ENCODE measurements at regions not wholly inside any gene's neighbourhood (a gene's known extent, or its start where the extent isn't known, plus 50 kb on each side); places are given as distances from the start of the nearest gene placed in this dataset.
"Not testable (repeated sequence)": the region's sequence is repeated elsewhere in the genome, so short reads cannot be mapped to it uniquely, and the experiment has no call there.

- Histone ChIP-seq H3K9ac (ENCODE audit: low read depth in 1 of 3, low read length in 3 of 3) (no peak overlapping the region), H3K9me3 (ENCODE audit: control insufficient read depth in 3 of 3, low read length in 3 of 3) (no peaks in the 10 kb centered on the region), H3K4me3 (ENCODE audit: low read length in 3 of 3) (no peak overlapping the region), H3K27me3 (ENCODE audit: control insufficient read depth in 3 of 3, insufficient read depth in 3 of 3, low read length in 3 of 3) (no peaks in the 10 kb centered on the region), H3K4me1 (ENCODE audit: control insufficient read depth in 3 of 3, insufficient read depth in 3 of 3, low read length in 3 of 3) (peaks cover 0 to 14% (median 0%) of the 10 kb centered on the region in 3 donors), H3K36me3 (ENCODE audit: control insufficient read depth in 3 of 3, insufficient read depth in 3 of 3, low read length in 3 of 3) (no peaks in the 10 kb centered on the region), H3K27ac (ENCODE audit: low read depth, low read length) (no peak overlapping the region)
These were observed 83.2 kb upstream of the TNRC6B start for GRCh38 chr22:40094485-40094884.

DNA sequence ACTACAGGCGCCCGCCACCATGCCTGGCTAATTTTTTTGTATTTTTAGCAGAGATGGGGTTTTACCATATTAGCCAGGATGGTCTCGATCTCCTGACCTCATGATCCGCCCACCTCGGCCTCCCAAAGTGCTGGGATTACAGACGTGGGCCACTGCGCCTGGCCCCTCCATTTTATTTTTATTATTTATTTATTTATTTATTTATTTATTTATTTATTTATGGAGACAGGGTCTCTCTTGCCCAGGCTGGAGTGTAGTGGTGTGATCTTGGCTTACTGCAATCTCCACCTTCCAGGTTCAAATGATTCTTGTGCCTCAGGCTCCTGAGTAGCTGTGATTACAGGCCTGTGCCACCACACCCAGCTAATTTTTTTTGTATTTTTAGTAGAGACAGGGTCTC, 77.8 kb upstream of the TNRC6B start:
- H3K9ac ChIP-seq (ENCODE audit: low read depth in 1 of 3, low read length in 3 of 3); H3K4me1 ChIP-seq (ENCODE audit: control insufficient read depth in 3 of 3, insufficient read depth in 3 of 3, low read length in 3 of 3); H3K9me3 ChIP-seq (ENCODE audit: control insufficient read depth in 3 of 3, low read length in 3 of 3); H3K27ac ChIP-seq (ENCODE audit: low read depth, low read length); H3K36me3 ChIP-seq (ENCODE audit: control insufficient read depth in 3 of 3, insufficient read depth in 3 of 3, low read length in 3 of 3); H3K27me3 ChIP-seq (ENCODE audit: control insufficient read depth in 3 of 3, insufficient read depth in 3 of 3, low read length in 3 of 3); H3K4me3 ChIP-seq (ENCODE audit: low read length in 3 of 3): not testable (repeated sequence)

DNA sequence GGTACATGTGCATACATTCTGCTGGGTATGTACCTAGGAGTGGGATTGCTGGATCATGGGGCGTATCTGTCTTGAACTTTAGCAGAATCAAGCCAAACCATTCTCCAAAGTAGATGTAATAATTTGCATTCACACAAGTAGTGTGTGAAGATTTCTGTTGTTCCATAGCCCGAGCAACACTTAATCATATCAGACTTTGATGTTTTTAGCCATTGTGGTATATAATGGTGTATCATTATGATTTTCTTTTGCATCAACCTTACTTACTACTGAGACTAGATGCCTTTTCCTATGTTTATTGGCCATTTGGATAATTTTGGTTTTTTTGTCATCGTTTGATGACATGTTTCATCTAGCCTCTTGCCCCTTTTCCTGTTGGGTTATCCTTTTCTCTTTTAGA, 72.0 kb upstream of the TNRC6B start:
- Histone ChIP-seq H3K36me3 (ENCODE audit: control insufficient read depth in 3 of 3, insufficient read depth in 3 of 3, low read length in 3 of 3) (no peaks in the 10 kb centered on the region), H3K9ac (ENCODE audit: low read depth in 1 of 3, low read length in 3 of 3) (no peak overlapping the region), H3K9me3 (ENCODE audit: control insufficient read depth in 3 of 3, low read length in 3 of 3) (no peaks in the 10 kb centered on the region), H3K27ac (ENCODE audit: low read depth, low read length) (no peak overlapping the region), H3K4me1 (ENCODE audit: control insufficient read depth in 3 of 3, insufficient read depth in 3 of 3, low read length in 3 of 3) (peaks cover 14 to 19% (median 14%) of the 10 kb centered on the region in 3 donors), H3K4me3 (ENCODE audit: low read length in 3 of 3) (no peak overlapping the region), H3K27me3 (ENCODE audit: control insufficient read depth in 3 of 3, insufficient read depth in 3 of 3, low read length in 3 of 3) (no peaks in the 10 kb centered on the region)

- no peaks in the 10 kb centered on the region for H3K9me3 ChIP-seq (ENCODE audit: control insufficient read depth in 3 of 3, low read length in 3 of 3)
- no peaks in the 10 kb centered on the region for H3K36me3 ChIP-seq (ENCODE audit: control insufficient read depth in 3 of 3, insufficient read depth in 3 of 3, low read length in 3 of 3)
- H3K27me3 ChIP-seq (ENCODE audit: control insufficient read depth in 3 of 3, insufficient read depth in 3 of 3, low read length in 3 of 3) = no peaks in the 10 kb centered on the region
- peaks cover 11 to 20% (median 19%) of the 10 kb centered on the region in 3 donors for H3K4me1 ChIP-seq (ENCODE audit: control insufficient read depth in 3 of 3, insufficient read depth in 3 of 3, low read length in 3 of 3)
- peak overlapping the region; percentile 51 for H3K27ac ChIP-seq (ENCODE audit: low read depth, low read length)
- H3K9ac ChIP-seq (ENCODE audit: low read depth in 1 of 3, low read length in 3 of 3) = peak overlapping the region in 2 of 3 donors; percentile 41 to 65
- peak overlapping the region in 1 of 3 donors; percentile 64 for H3K4me3 ChIP-seq (ENCODE audit: low read length in 3 of 3)
These were observed 70.5 kb upstream of the TNRC6B start for GRCh38 chr22:40107244-40107643.

DNA sequence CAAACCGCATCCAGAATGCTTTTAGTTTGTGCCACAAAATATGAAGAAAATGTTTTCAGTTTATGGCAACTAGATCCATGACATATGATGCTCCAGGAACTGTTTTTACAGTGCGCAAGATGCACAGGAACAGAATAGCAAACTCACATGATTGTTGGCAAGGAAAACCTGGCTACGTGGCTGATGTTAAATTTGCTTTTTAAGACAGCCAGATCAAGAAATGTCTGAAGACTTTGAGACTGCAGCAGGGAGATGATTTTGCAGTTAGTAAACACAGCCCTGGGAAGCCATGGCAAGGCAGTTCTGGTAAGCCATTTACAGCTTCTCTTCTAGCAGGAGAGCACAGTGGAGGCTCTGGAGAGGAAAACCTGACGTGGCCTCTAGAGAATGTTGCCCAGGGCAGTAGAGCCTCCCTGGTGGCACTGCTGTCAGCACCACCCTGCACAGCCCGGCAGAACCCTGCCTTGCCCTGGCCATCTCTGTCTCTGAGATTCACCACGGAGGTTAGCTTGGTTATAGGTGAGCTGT, 69.8 kb upstream of the TNRC6B start:
- Histone ChIP-seq H3K27ac (ENCODE audit: low read depth, low read length) (peak overlapping the region; percentile 51), H3K9me3 (ENCODE audit: control insufficient read depth in 3 of 3, low read length in 3 of 3) (no peaks in the 10 kb centered on the region), H3K27me3 (ENCODE audit: control insufficient read depth in 3 of 3, insufficient read depth in 3 of 3, low read length in 3 of 3) (no peaks in the 10 kb centered on the region), H3K4me1 (ENCODE audit: control insufficient read depth in 3 of 3, insufficient read depth in 3 of 3, low read length in 3 of 3) (peaks cover 16 to 23% (median 19%) of the 10 kb centered on the region in 3 donors), H3K36me3 (ENCODE audit: control insufficient read depth in 3 of 3, insufficient read depth in 3 of 3, low read length in 3 of 3) (no peaks in the 10 kb centered on the region), H3K9ac (ENCODE audit: low read depth in 1 of 3, low read length in 3 of 3) (peak overlapping the region; percentile 41 to 70 (median 65)), H3K4me3 (ENCODE audit: low read length in 3 of 3) (peak overlapping the region; percentile 29 to 68 (median 64))

- Histone ChIP-seq H3K36me3 (ENCODE audit: control insufficient read depth in 3 of 3, insufficient read depth in 3 of 3, low read length in 3 of 3) (no peaks in the 10 kb centered on the region), H3K27me3 (ENCODE audit: control insufficient read depth in 3 of 3, insufficient read depth in 3 of 3, low read length in 3 of 3) (no peaks in the 10 kb centered on the region), H3K9ac (ENCODE audit: low read depth in 1 of 3, low read length in 3 of 3) (peak overlapping the region; percentile 41 to 70 (median 65)), H3K4me3 (ENCODE audit: low read length in 3 of 3) (peak overlapping the region; percentile 29 to 68 (median 64)), H3K27ac (ENCODE audit: low read depth, low read length) (peak overlapping the region; percentile 51), H3K4me1 (ENCODE audit: control insufficient read depth in 3 of 3, insufficient read depth in 3 of 3, low read length in 3 of 3) (peaks cover 16 to 27% (median 19%) of the 10 kb centered on the region in 3 donors), H3K9me3 (ENCODE audit: control insufficient read depth in 3 of 3, low read length in 3 of 3) (no peaks in the 10 kb centered on the region)
These were observed 69.3 kb upstream of the TNRC6B start for GRCh38 chr22:40108396-40108795.

GRCh38 chr22:40108926-40109325, 68.8 kb upstream of the TNRC6B start:
- H3K4me3 ChIP-seq (ENCODE audit: low read length in 3 of 3); H3K9ac ChIP-seq (ENCODE audit: low read depth in 1 of 3, low read length in 3 of 3); H3K27ac ChIP-seq (ENCODE audit: low read depth, low read length); H3K36me3 ChIP-seq (ENCODE audit: control insufficient read depth in 3 of 3, insufficient read depth in 3 of 3, low read length in 3 of 3); H3K9me3 ChIP-seq (ENCODE audit: control insufficient read depth in 3 of 3, low read length in 3 of 3); H3K27me3 ChIP-seq (ENCODE audit: control insufficient read depth in 3 of 3, insufficient read depth in 3 of 3, low read length in 3 of 3): not testable (repeated sequence)
- H3K4me1 ChIP-seq (ENCODE audit: control insufficient read depth in 3 of 3, insufficient read depth in 3 of 3, low read length in 3 of 3) = peaks cover 18 to 29% (median 19%) of the 10 kb centered on the region in 3 donors

- no peak overlapping the region for H3K27ac ChIP-seq (ENCODE audit: low read depth, low read length)
- no peak overlapping the region for H3K9ac ChIP-seq (ENCODE audit: low read depth in 1 of 3, low read length in 3 of 3)
- peaks cover 18 to 37% (median 32%) of the 10 kb centered on the region in 3 donors for H3K4me1 ChIP-seq (ENCODE audit: control insufficient read depth in 3 of 3, insufficient read depth in 3 of 3, low read length in 3 of 3)
- no peaks in the 10 kb centered on the region for H3K36me3 ChIP-seq (ENCODE audit: control insufficient read depth in 3 of 3, insufficient read depth in 3 of 3, low read length in 3 of 3)
- H3K27me3 ChIP-seq (ENCODE audit: control insufficient read depth in 3 of 3, insufficient read depth in 3 of 3, low read length in 3 of 3) = no peaks in the 10 kb centered on the region
- no peak overlapping the region for H3K4me3 ChIP-seq (ENCODE audit: low read length in 3 of 3)
- H3K9me3 ChIP-seq (ENCODE audit: control insufficient read depth in 3 of 3, low read length in 3 of 3) = no peaks in the 10 kb centered on the region
These were observed 66.3 kb upstream of the TNRC6B start for GRCh38 chr22:40111451-40111850.

- H3K4me3 ChIP-seq (ENCODE audit: low read length in 3 of 3) = no peak overlapping the region
- H3K27me3 ChIP-seq (ENCODE audit: control insufficient read depth in 3 of 3, insufficient read depth in 3 of 3, low read length in 3 of 3) = no peaks in the 10 kb centered on the region
- no peaks in the 10 kb centered on the region for H3K36me3 ChIP-seq (ENCODE audit: control insufficient read depth in 3 of 3, insufficient read depth in 3 of 3, low read length in 3 of 3)
- H3K9me3 ChIP-seq (ENCODE audit: control insufficient read depth in 3 of 3, low read length in 3 of 3) = no peaks in the 10 kb centered on the region
- H3K27ac ChIP-seq (ENCODE audit: low read depth, low read length) = no peak overlapping the region
- no peak overlapping the region for H3K9ac ChIP-seq (ENCODE audit: low read depth in 1 of 3, low read length in 3 of 3)
- peaks cover 18 to 39% (median 32%) of the 10 kb centered on the region in 3 donors for H3K4me1 ChIP-seq (ENCODE audit: control insufficient read depth in 3 of 3, insufficient read depth in 3 of 3, low read length in 3 of 3)
These were observed 65.1 kb upstream of the TNRC6B start for GRCh38 chr22:40112595-40112994.

DNA sequence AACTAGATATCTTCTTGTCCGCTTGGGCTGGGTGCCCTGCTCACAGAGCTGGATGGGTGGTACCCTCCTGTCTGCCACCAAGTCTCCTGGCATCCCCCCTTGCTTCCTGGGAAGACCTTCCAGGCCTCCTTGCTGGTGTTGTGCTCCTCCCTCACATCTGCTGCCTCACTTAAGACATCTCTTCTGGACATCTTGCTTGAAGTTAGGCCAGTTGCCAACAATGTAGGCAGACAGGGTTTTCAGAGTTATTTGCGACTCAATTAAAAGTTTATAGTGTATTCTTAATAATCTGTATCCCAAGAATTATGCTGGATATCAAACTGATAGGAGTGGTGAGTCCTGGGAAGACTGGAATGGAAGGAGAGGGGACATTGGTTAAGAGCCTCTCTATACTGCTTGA, 64.0 kb upstream of the TNRC6B start:
- H3K36me3 ChIP-seq (ENCODE audit: control insufficient read depth in 3 of 3, insufficient read depth in 3 of 3, low read length in 3 of 3) = no peaks in the 10 kb centered on the region
- H3K9me3 ChIP-seq (ENCODE audit: control insufficient read depth in 3 of 3, low read length in 3 of 3) = no peaks in the 10 kb centered on the region
- no peak overlapping the region for H3K27ac ChIP-seq (ENCODE audit: low read depth, low read length)
- H3K27me3 ChIP-seq (ENCODE audit: control insufficient read depth in 3 of 3, insufficient read depth in 3 of 3, low read length in 3 of 3) = no peaks in the 10 kb centered on the region
- peaks cover 8 to 31% (median 25%) of the 10 kb centered on the region in 3 donors for H3K4me1 ChIP-seq (ENCODE audit: control insufficient read depth in 3 of 3, insufficient read depth in 3 of 3, low read length in 3 of 3)
- no peak overlapping the region for H3K9ac ChIP-seq (ENCODE audit: low read depth in 1 of 3, low read length in 3 of 3)
- H3K4me3 ChIP-seq (ENCODE audit: low read length in 3 of 3) = no peak overlapping the region
